MM.1S (cell line): ENCODE measurements at regions not wholly inside any gene's neighbourhood (a gene's known extent, or its start where the extent isn't known, plus 50 kb on each side); places are given as distances from the start of the nearest gene placed in this dataset.

Experiments
- DNase-seq: peaks from one replicate; pipeline ENCODE4 v3.0.0-alpha.2; 2015
- H2AFZ ChIP-seq: fragments of 300-600 bp; sonication (generic); 2 replicates; pipeline ENCODE4 v1.6.0; 2016; ENCODE audit warnings: antibody characterized with exemption, low read length
- H3F3A ChIP-seq: fragments of 300-600 bp; sonication (generic); 2 replicates; pipeline ENCODE4 v1.6.1; 2016; ENCODE audit warnings: mild to moderate bottlenecking, antibody characterized with exemption, low read length, moderate library complexity, mixed read lengths; ENCODE audit not compliant: insufficient read depth
- H3K27ac ChIP-seq: fragments of 300-600 bp; sonication (generic); 2 replicates; pipeline ENCODE4 v1.5.1; 2016; ENCODE audit warnings: mild to moderate bottlenecking, low read length
- H3K27me3 ChIP-seq: fragments of 300-600 bp; sonication (generic); replicated peaks from 2 replicates; pipeline ENCODE4 v1.6.0; 2016; ENCODE audit warnings: low read length; ENCODE audit not compliant: insufficient read depth
- H3K36me3 ChIP-seq: fragments of 300-600 bp; sonication (generic); replicated peaks from 2 replicates; pipeline ENCODE4 v1.6.1; 2016; ENCODE audit warnings: mild to moderate bottlenecking, low read length, mixed read lengths; ENCODE audit not compliant: insufficient read depth
- H3K4me1 ChIP-seq: fragments of 300-600 bp; sonication (generic); 2 replicates; pipeline ENCODE4 v1.6.1; 2016; ENCODE audit warnings: low read length, mixed read lengths
- H3K4me2 ChIP-seq: fragments of 300-600 bp; sonication (generic); 2 replicates; pipeline ENCODE4 v1.6.0; 2016; ENCODE audit warnings: low read depth, low read length
- H3K4me3 ChIP-seq: fragments of 300-600 bp; sonication (generic); 2 replicates; pipeline ENCODE4 v1.5.1; 2016; ENCODE audit warnings: low read length, mixed read lengths
- H3K79me2 ChIP-seq: fragments of 300-600 bp; sonication (generic); 2 replicates; pipeline ENCODE4 v1.6.1; 2016; ENCODE audit warnings: mixed run types, low read length, mixed read lengths
- H3K9ac ChIP-seq: fragments of 300-600 bp; sonication (generic); 2 replicates; pipeline ENCODE4 v1.6.1; 2016; ENCODE audit warnings: low read length, mixed read lengths
- H3K9me2 ChIP-seq: fragments of 300-600 bp; sonication (generic); replicated peaks from 2 replicates; pipeline ENCODE4 v1.6.1; 2016; ENCODE audit warnings: mild to moderate bottlenecking, low read length, mixed read lengths; ENCODE audit not compliant: insufficient read depth
- H3K9me3 ChIP-seq: fragments of 300-600 bp; sonication (generic); replicated peaks from 2 replicates; pipeline ENCODE4 v1.6.1; 2016; ENCODE audit warnings: mild to moderate bottlenecking, low read length, mixed read lengths; ENCODE audit not compliant: insufficient read depth
- H4K20me1 ChIP-seq: fragments of 300-600 bp; sonication (generic); 2 replicates; pipeline ENCODE4 v1.6.1; 2016; ENCODE audit warnings: mild to moderate bottlenecking, low read length, moderate library complexity, mixed read lengths; ENCODE audit not compliant: insufficient read depth
- EZH2 ChIP-seq: fragments of 300-600 bp; sonication (generic); optimal IDR thresholded peaks from 2 replicates; pipeline ENCODE3; 2017; ENCODE audit warnings: low read depth, mild to moderate bottlenecking, antibody characterized with exemption, low read length, mixed read lengths
- EZH2phosphoT487 ChIP-seq: fragments of 300-600 bp; sonication (generic); IDR thresholded peaks from 2 replicates; pipeline ENCODE4 v1.6.1; 2018; ENCODE audit warnings: antibody characterized with exemption, low read length
- TF ChIP-seq, protein P1 (sequence below): fragments of 300-600 bp; sonication (generic); IDR thresholded peaks from 2 replicates; pipeline ENCODE4 v1.5.1; 2016; ENCODE audit warnings: antibody characterized with exemption, low read length, mixed read lengths

DNA sequence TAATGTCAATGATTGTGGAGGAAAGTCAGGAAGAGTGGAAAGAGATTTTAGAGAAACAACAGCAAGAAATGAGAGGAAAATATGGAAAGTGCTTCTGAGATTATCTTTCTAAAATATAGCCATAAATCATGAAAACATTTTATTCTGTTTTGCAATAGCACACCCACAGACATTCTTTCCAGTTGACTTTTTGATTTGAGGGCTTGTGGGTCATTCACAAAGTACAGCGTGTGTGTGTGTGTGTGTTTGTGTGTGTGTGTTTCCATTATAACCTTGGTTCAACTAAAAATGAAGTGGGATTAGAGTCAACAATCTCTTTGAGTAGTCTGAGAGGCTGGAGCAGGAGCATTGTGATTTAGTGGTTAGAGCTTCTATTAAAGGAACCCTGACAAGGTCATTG lies 116.6 kb upstream of the GAS1 start:
- Histone ChIP-seq H3K9me3 (no peaks in the 10 kb centered on the region), H3K4me1 (no peaks in the 10 kb centered on the region), H3K79me2 (no peaks in the 10 kb centered on the region)

DNA sequence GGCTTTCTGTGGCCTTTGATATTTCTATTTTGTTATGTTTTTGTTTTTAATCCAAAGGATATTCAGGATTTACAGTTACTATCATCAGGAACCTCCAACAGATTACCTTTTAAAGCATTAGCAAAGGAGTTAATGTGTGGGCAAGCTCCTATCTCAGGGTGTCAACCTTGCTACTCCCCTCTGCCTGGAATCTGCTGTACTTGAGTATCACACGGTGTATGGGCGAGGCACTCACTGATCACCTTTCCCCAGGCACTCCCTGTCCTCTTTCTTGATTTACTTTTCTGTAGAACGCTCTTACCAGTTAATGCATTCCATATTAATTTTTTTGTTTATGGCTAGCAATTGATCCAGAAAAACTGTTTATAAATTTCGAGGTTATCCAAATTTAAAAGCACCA lies 117.0 kb upstream of the GAS1 start:
- Histone ChIP-seq H3K9ac (no peak overlapping the region), H3F3A (no peaks in the 10 kb centered on the region), H3K9me3 (no peaks in the 10 kb centered on the region), H3K36me3 (no peaks in the 10 kb centered on the region), H2AFZ (no peak overlapping the region), H3K27ac (no peak overlapping the region), H3K4me3 (no peak overlapping the region), H3K4me1 (no peaks in the 10 kb centered on the region), H3K27me3 (no peaks in the 10 kb centered on the region), H3K4me2 (no peak overlapping the region), H3K79me2 (no peaks in the 10 kb centered on the region), H3K9me2 (no peaks in the 10 kb centered on the region), H4K20me1 (no peaks in the 10 kb centered on the region)
- TF ChIP-seq, protein P1, sequence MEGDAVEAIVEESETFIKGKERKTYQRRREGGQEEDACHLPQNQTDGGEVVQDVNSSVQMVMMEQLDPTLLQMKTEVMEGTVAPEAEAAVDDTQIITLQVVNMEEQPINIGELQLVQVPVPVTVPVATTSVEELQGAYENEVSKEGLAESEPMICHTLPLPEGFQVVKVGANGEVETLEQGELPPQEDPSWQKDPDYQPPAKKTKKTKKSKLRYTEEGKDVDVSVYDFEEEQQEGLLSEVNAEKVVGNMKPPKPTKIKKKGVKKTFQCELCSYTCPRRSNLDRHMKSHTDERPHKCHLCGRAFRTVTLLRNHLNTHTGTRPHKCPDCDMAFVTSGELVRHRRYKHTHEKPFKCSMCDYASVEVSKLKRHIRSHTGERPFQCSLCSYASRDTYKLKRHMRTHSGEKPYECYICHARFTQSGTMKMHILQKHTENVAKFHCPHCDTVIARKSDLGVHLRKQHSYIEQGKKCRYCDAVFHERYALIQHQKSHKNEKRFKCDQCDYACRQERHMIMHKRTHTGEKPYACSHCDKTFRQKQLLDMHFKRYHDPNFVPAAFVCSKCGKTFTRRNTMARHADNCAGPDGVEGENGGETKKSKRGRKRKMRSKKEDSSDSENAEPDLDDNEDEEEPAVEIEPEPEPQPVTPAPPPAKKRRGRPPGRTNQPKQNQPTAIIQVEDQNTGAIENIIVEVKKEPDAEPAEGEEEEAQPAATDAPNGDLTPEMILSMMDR: no peak
- TF ChIP-seq EZH2phosphoT487: no peak
- no peak for TF ChIP-seq EZH2
- no peak for DNase-seq

More for the DNA sequence above, 116.6 kb upstream of the GAS1 start:
- Histone ChIP-seq H3F3A (no peaks in the 10 kb centered on the region), H3K9me2 (no peaks in the 10 kb centered on the region), H3K27me3 (no peaks in the 10 kb centered on the region), H3K4me3 (no peak overlapping the region), H3K36me3 (no peaks in the 10 kb centered on the region), H4K20me1 (no peaks in the 10 kb centered on the region), H3K9ac (no peak overlapping the region), H3K4me2 (no peak overlapping the region), H3K27ac (no peak overlapping the region), H2AFZ (no peak overlapping the region)
- TF ChIP-seq EZH2phosphoT487 (no peak), EZH2 (no peak)
- TF ChIP-seq, protein P1: no peak
- DNase-seq: no peak

DNA sequence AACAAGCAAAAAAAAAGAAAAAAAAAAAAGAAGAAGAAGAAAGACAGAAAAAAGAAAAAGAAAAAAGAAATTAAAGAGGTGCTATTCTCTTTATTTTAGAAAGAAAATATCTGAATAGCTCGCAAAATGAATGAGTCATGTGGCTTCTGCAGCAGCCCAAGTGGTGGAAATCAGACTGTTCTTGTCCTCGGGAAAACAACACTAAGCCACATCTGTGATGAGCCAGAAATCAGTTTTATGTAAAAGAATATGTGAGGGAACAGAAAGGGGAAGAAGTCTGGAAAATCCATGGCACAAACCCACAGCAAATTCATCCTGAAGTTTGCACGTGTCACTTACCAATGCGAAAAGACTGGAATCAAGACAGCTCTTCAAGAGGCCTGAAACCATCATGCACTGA lies 118.7 kb upstream of the GAS1 start:
- no peak for DNase-seq
- H3K27ac ChIP-seq: no peak overlapping the region
- H3K4me1 ChIP-seq: no peaks in the 10 kb centered on the region
- no peaks in the 10 kb centered on the region for H3K9me3 ChIP-seq
- H4K20me1 ChIP-seq: no peaks in the 10 kb centered on the region
- H3K9ac ChIP-seq: no peak overlapping the region
- H3K4me2 ChIP-seq: no peak overlapping the region
- TF ChIP-seq, protein P1: no peak
- TF ChIP-seq EZH2phosphoT487 (no peak), EZH2 (no peak)
- no peak overlapping the region for H3K4me3 ChIP-seq
- no peaks in the 10 kb centered on the region for H3K9me2 ChIP-seq
- H3K27me3 ChIP-seq: no peaks in the 10 kb centered on the region
- no peaks in the 10 kb centered on the region for H3K36me3 ChIP-seq
- no peaks in the 10 kb centered on the region for H3K79me2 ChIP-seq
- H2AFZ ChIP-seq: no peak overlapping the region
- no peaks in the 10 kb centered on the region for H3F3A ChIP-seq

DNA sequence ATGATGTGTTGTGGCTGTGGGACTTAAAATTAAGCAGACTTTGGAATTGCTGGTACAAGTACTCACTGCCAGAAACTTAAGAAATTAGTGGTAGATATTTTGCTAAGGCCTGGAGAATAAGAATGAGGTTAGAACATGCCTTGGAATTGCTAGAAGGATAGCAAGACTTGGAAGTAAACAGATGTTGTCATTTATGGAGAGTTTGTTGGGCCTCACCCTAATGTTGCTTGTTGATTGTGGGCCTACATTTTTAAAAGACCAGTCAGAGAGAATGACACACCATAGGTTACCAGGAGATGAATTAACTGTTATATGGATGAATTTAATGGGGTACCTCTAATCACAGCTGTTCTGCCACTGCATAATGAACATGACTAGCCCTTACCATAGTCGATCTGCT lies 120.1 kb upstream of the GAS1 start:
- H3K9ac ChIP-seq: no peak overlapping the region
- no peak overlapping the region for H3K4me2 ChIP-seq
- no peaks in the 10 kb centered on the region for H3K27me3 ChIP-seq
- H3K9me2 ChIP-seq: no peaks in the 10 kb centered on the region
- H4K20me1 ChIP-seq: no peaks in the 10 kb centered on the region
- no peaks in the 10 kb centered on the region for H3K36me3 ChIP-seq
- no peak overlapping the region for H2AFZ ChIP-seq
- H3K9me3 ChIP-seq: no peaks in the 10 kb centered on the region
- no peaks in the 10 kb centered on the region for H3K79me2 ChIP-seq
- no peaks in the 10 kb centered on the region for H3K4me1 ChIP-seq
- DNase-seq: no peak
- H3K27ac ChIP-seq: no peak overlapping the region
- TF ChIP-seq EZH2phosphoT487 (no peak), EZH2 (no peak)
- TF ChIP-seq, protein P1: no peak
- H3K4me3 ChIP-seq: no peak overlapping the region
- no peaks in the 10 kb centered on the region for H3F3A ChIP-seq
